ENCODE measurements at regions not wholly inside any gene's neighbourhood (a gene's known extent, or its start where the extent isn't known, plus 50 kb on each side); places are given as distances from the start of the nearest gene placed in this dataset.

GRCh38 chr10:31586723-31587638, 268.0 kb downstream of the ZEB1 start:
- peaks cover 0 to 21% (median 3%) of the 10 kb centered on the region in 4 donors for H3K9me3 ChIP-seq
- WGBS, 2 donors, result 82 to 90% methylated on average over 22 of the region's 22 CpGs
- no peaks in the 10 kb centered on the region for H3K36me3 ChIP-seq
- H3K27ac ChIP-seq, result peak overlapping the region in 2 of 4 donors; percentile 34 to 52
- H3K4me1 ChIP-seq, result peaks cover 0 to 31% (median 10%) of the 10 kb centered on the region in 4 donors
- DNase-seq (ENCODE audit: low spot score in 2 of 2), result no peak
- no peaks in the 10 kb centered on the region for H3K27me3 ChIP-seq
- no peak overlapping the region for H3K4me3 ChIP-seq
- TF ChIP-seq POLR2A (IDR thresholded peaks at IDR 0.05), result no peak
- TF ChIP-seq EP300 (IDR thresholded peaks at IDR 0.05), result peak in 1 of 2 donors; percentile 21

- no peaks in the 10 kb centered on the region for H3K27me3 ChIP-seq
- peaks cover 0 to 3% (median 0%) of the 10 kb centered on the region in 4 donors for H3K9me3 ChIP-seq
- H3K4me3 ChIP-seq, result no peak overlapping the region
- WGBS, 2 donors, result 60 to 77% methylated on average over 6 of the region's 6 CpGs
- no peak overlapping the region for H3K27ac ChIP-seq
- DNase-seq (ENCODE audit: low spot score in 2 of 2), result no peak
- no peaks in the 10 kb centered on the region for H3K36me3 ChIP-seq
- TF ChIP-seq EP300 (IDR thresholded peaks at IDR 0.05), result no peak
- peaks cover 0 to 31% (median 10%) of the 10 kb centered on the region in 4 donors for H3K4me1 ChIP-seq
Observed at GRCh38 chr10:31584876-31585275, 265.9 kb downstream of the ZEB1 start.

- peaks cover 0 to 31% (median 10%) of the 10 kb centered on the region in 4 donors for H3K4me1 ChIP-seq
- 78 to 79% methylated on average over 12 of the region's 12 CpGs for WGBS, 2 donors
- TF ChIP-seq EP300 (IDR thresholded peaks at IDR 0.05) (no peak), POLR2A (IDR thresholded peaks at IDR 0.05) (no peak), CTCF (IDR thresholded peaks at IDR 0.05) (no peak)
- H3K4me3 ChIP-seq, result no peak overlapping the region
- H3K9me3 ChIP-seq, result peaks cover 0 to 3% (median 0%) of the 10 kb centered on the region in 4 donors
- H3K27me3 ChIP-seq, result no peaks in the 10 kb centered on the region
- no peak overlapping the region for H3K27ac ChIP-seq
- DNase-seq (ENCODE audit: low spot score in 2 of 2), result no peak
- no peaks in the 10 kb centered on the region for H3K36me3 ChIP-seq
Observed at GRCh38 chr10:31584098-31584631, 265.1 kb downstream of the ZEB1 start.

GRCh38 chr10:31583293-31583692, 264.3 kb downstream of the ZEB1 start:
- Histone ChIP-seq H3K36me3 (no peaks in the 10 kb centered on the region), H3K4me3 (no peak overlapping the region), H3K27me3 (no peaks in the 10 kb centered on the region), H3K27ac (peak overlapping the region in 1 of 4 donors; percentile 50), H3K9me3 (peaks cover 0 to 6% (median 0%) of the 10 kb centered on the region in 4 donors), H3K4me1 (peaks cover 0 to 31% (median 10%) of the 10 kb centered on the region in 4 donors)
- DNase-seq (ENCODE audit: low spot score in 2 of 2), result no peak
- WGBS, 2 donors, result 55 to 67% methylated on average over 6 of the region's 6 CpGs
- TF ChIP-seq CTCF (IDR thresholded peaks at IDR 0.05) (no peak), POLR2A (IDR thresholded peaks at IDR 0.05) (no peak), EP300 (IDR thresholded peaks at IDR 0.05) (no peak)

- no peak for DNase-seq (ENCODE audit: low spot score in 2 of 2)
- H3K27ac ChIP-seq, result peak overlapping the region in 2 of 4 donors; percentile 42 to 50
Observed at GRCh38 chr10:31582365-31583052, 263.5 kb downstream of the ZEB1 start.

More at GRCh38 chr10:31582365-31583052, 263.5 kb downstream of the ZEB1 start:
- peaks cover 0 to 10% (median 0%) of the 10 kb centered on the region in 4 donors for H3K9me3 ChIP-seq
- H3K4me1 ChIP-seq, result peaks cover 0 to 31% (median 10%) of the 10 kb centered on the region in 4 donors
- no peak for TF ChIP-seq POLR2A (IDR thresholded peaks at IDR 0.05)
- TF ChIP-seq EP300 (IDR thresholded peaks at IDR 0.05), result no peak
- TF ChIP-seq CTCF (IDR thresholded peaks at IDR 0.05), result no peak
- H3K4me3 ChIP-seq, result no peak overlapping the region
- 52 to 69% methylated on average over 8 of the region's 8 CpGs for WGBS, 2 donors
- no peaks in the 10 kb centered on the region for H3K36me3 ChIP-seq
- H3K27me3 ChIP-seq, result no peaks in the 10 kb centered on the region
